PC-9 (cell line): ENCODE measurements at regions not wholly inside any gene's neighbourhood (a gene's known extent, or its start where the extent isn't known, plus 50 kb on each side); places are given as distances from the start of the nearest gene placed in this dataset.

ENCODE experiments used
- BruUV-seq: library from RNA; stranded (reverse); fragments of 400-500 nt; replicated peaks from 2 replicates; lab custom pipeline; 2021; lab: Mats Ljungman, UMichigan
- CTCF ChIA-PET: fragments of 300-600 bp; sonication (Branson Sonifier 250); formaldehyde crosslinking; loops from one replicate; lab custom pipeline; 2022; ENCODE audit warnings: antibody characterized with exemption; lab: Charles Lee
- POLR2A ChIA-PET: fragments of 300-600 bp; sonication (Branson Sonifier 250); formaldehyde crosslinking; loops from one replicate; lab custom pipeline; 2022; ENCODE audit warnings: antibody characterized with exemption; ENCODE audit not compliant: unreplicated experiment; lab: Charles Lee
- DNase-seq, 2 experiments: peaks; one replicate each; pipeline versions ENCODE4 v3.0.0 to v3.0.0-alpha.2; 2015 to 2022; ENCODE audit warnings: mixed read lengths in 1 of 2
- H2AFZ ChIP-seq: fragments of 200-600 bp; sonication (generic); 2 replicates; pipeline ENCODE4 v1.8.1; 2017; ENCODE audit warnings: antibody characterized with exemption
- H3F3A ChIP-seq: fragments of 200-600 bp; sonication (generic); 2 replicates; pipeline ENCODE4 v1.8.1; 2017; ENCODE audit warnings: antibody characterized with exemption, mild to moderate bottlenecking, low read depth; ENCODE audit not compliant: insufficient read depth
- H3K27ac ChIP-seq: fragments of 200-600 bp; sonication (generic); 2 replicates; pipeline ENCODE4 v1.6.1; 2016; ENCODE audit warnings: mixed run types
- H3K27me3 ChIP-seq: fragments of 200-600 bp; sonication (generic); 2 replicates; pipeline ENCODE4 v1.6.1; 2016; ENCODE audit warnings: low read depth, mixed run types; ENCODE audit not compliant: insufficient read depth
- H3K36me3 ChIP-seq: fragments of 200-600 bp; sonication (generic); 2 replicates; pipeline ENCODE4 v1.6.1; 2016; ENCODE audit warnings: low read depth, mixed run types
- H3K4me1 ChIP-seq: fragments of 200-600 bp; sonication (generic); replicated peaks from 2 replicates; pipeline ENCODE4 v1.6.1; 2016; ENCODE audit warnings: mixed run types; ENCODE audit not compliant: insufficient read depth
- H3K4me2 ChIP-seq: fragments of 200-600 bp; sonication (generic); 2 replicates; pipeline ENCODE4 v1.6.1; 2017; ENCODE audit warnings: mixed run types
- H3K4me3 ChIP-seq: fragments of 200-600 bp; sonication (generic); 2 replicates; pipeline ENCODE4 v1.6.1; 2016; ENCODE audit warnings: mixed run types
- H3K79me2 ChIP-seq: fragments of 200-600 bp; sonication (generic); 2 replicates; pipeline ENCODE4 v1.6.1; 2017; ENCODE audit warnings: low read depth, mixed run types
- H3K9me2 ChIP-seq: fragments of 200-600 bp; sonication (generic); 2 replicates; pipeline ENCODE4 v1.8.1; 2017; ENCODE audit warnings: mild to moderate bottlenecking; ENCODE audit not compliant: insufficient read depth
- H3K9me3 ChIP-seq: fragments of 200-600 bp; sonication (generic); 2 replicates; pipeline ENCODE4 v1.8.1; 2016; ENCODE audit warnings: low read depth; ENCODE audit not compliant: insufficient read depth
- H4K20me1 ChIP-seq: fragments of 200-600 bp; sonication (generic); 2 replicates; pipeline ENCODE4 v1.8.1; 2017; ENCODE audit not compliant: insufficient read depth
- CTCF ChIP-seq: fragments of 200-600 bp; sonication (generic); conservative IDR thresholded peaks from 2 replicates; pipeline ENCODE4 v1.6.1; 2017; ENCODE audit warnings: mixed run types, antibody characterized with exemption, mild to moderate bottlenecking, moderate library complexity
- EZH2 ChIP-seq: fragments of 200-600 bp; sonication (generic); IDR thresholded peaks from 2 replicates; pipeline ENCODE4 v1.8.0; 2017; ENCODE audit warnings: antibody characterized with exemption, low read depth
- intact Hi-C: fragments of 100-400 bp; cut with micrococcal nuclease; formaldehyde crosslinking; loops from one replicate; pipeline ENCODE4 v1.10.0; 2022; ENCODE audit not compliant: unreplicated experiment

- Histone ChIP-seq H3K4me1 (0 out of 2 replicates have a peak, but pooled peaks cover 2% of the 10 kb centered on the region), H3K4me3 (no peak overlapping the region), H4K20me1 (no peaks in the 10 kb centered on the region), H3K79me2 (no peaks in the 10 kb centered on the region), H3K9me2 (no peaks in the 10 kb centered on the region), H2AFZ (no peak overlapping the region), H3K4me2 (no peak overlapping the region), H3F3A (no peaks in the 10 kb centered on the region), H3K27ac (no peak overlapping the region), H3K27me3 (no peaks in the 10 kb centered on the region), H3K9me3 (no peaks in the 10 kb centered on the region), H3K36me3 (no peaks in the 10 kb centered on the region)
- TF ChIP-seq CTCF (no peak), EZH2 (no peak)
- intact Hi-C loops = no loop called here
- ChIA-PET POLR2A (no interaction called here), CTCF (no interaction called here)
- no peak for DNase-seq
- BruUV-seq = no TSS peak
These were observed 139.5 kb upstream of the TMCO5A start for GRCh38 chr15:37794947-37795346.

DNA sequence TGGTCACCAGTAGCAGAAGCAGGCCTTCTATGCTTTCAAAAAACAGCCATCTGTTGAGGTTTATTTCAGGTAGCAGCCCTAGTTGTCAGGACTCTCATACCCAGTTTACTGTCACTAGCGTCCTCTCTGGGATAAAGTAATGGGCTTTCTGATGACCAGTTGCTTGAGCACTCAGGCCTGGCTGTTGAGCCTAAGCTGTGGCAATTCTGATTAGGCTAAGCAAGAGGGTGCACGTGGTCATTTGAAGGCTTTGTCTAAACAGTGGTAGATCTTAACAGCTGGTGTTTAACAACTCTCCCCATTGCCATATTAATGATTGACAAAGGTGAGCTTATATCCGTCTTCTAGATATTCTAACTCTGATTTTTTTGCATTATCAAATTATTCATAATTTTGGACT is 132.9 kb upstream of the TMCO5A start:
- Histone ChIP-seq H4K20me1 (no peaks in the 10 kb centered on the region), H3F3A (no peaks in the 10 kb centered on the region), H3K4me3 (no peak overlapping the region), H3K4me2 (no peak overlapping the region), H2AFZ (no peak overlapping the region), H3K27me3 (no peaks in the 10 kb centered on the region), H3K4me1 (no peaks in the 10 kb centered on the region), H3K27ac (no peak overlapping the region), H3K9me3 (no peaks in the 10 kb centered on the region), H3K9me2 (no peaks in the 10 kb centered on the region), H3K79me2 (no peaks in the 10 kb centered on the region), H3K36me3 (no peaks in the 10 kb centered on the region)
- no TSS peak for BruUV-seq
- ChIA-PET POLR2A (no interaction called here), CTCF (no interaction called here)
- no peak for DNase-seq
- intact Hi-C loops = no loop called here
- TF ChIP-seq EZH2 (no peak), CTCF (no peak)

DNA sequence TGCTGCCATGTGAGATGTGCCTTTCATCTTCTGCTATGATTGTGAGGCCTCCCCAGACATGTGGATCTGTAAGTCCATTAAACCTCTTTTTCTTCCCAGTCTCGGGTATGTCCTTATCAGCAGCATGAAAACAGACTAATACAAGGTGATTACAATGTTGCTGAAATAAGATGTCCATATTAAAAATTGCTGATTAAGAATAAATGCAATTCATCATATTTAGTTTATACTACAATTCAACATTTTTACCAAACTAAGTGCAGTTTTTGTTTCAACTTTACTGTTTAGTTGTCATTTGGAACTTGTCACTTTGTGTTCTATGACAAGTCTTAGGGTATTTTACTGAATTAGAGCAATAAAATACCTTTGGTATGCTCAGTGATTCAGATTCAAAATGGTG is 127.6 kb upstream of the TMCO5A start:
- Histone ChIP-seq H3K36me3 (no peaks in the 10 kb centered on the region), H3K4me2 (no peak overlapping the region), H3K27ac (no peak overlapping the region), H2AFZ (no peak overlapping the region), H3K4me1 (no peaks in the 10 kb centered on the region), H3F3A (no peaks in the 10 kb centered on the region), H3K79me2 (no peaks in the 10 kb centered on the region), H3K9me2 (no peaks in the 10 kb centered on the region), H3K27me3 (no peaks in the 10 kb centered on the region), H3K4me3 (no peak overlapping the region), H3K9me3 (no peaks in the 10 kb centered on the region), H4K20me1 (no peaks in the 10 kb centered on the region)
- CTCF ChIA-PET = no interaction called here
- no TSS peak for BruUV-seq
- intact Hi-C loops = no loop called here
- TF ChIP-seq EZH2 (no peak), CTCF (no peak)
- POLR2A ChIA-PET = no interaction called here
- DNase-seq = no peak
